A549 (cell line): ENCODE measurements at regions not wholly inside any gene's neighbourhood (a gene's known extent, or its start where the extent isn't known, plus 50 kb on each side); places are given as distances from the start of the nearest gene placed in this dataset.

Source experiments
- BHLHE40 ChIP-seq: IDR thresholded peaks from 2 replicates; pipeline ENCODE4 v1.6.1; 2012; ENCODE audit warnings: low read depth, low read length, inconsistent platforms
- CBX8 ChIP-seq: fragments of 200-600 bp; sonication (generic); IDR thresholded peaks from 2 replicates; pipeline ENCODE4 v1.6.1; 2016
- EP300 ChIP-seq, 2 experiments: fragments of >200 bp; sonication (Bioruptor Twin); formaldehyde crosslinking; IDR thresholded peaks; 2 replicates in 1 of 2; 3 replicates in 1 of 2; pipeline ENCODE4 v1.6.1; 2016 to 2017
- MAZ ChIP-seq: fragments of 150-350 bp; IDR thresholded peaks from 2 replicates; pipeline ENCODE4 v1.6.1; 2014; ENCODE audit warnings: antibody characterized with exemption, low read depth, low read length, borderline replicate concordance
- MYC ChIP-seq: IDR thresholded peaks from 2 replicates; pipeline ENCODE4 v1.6.1; 2012; ENCODE audit warnings: mild to moderate bottlenecking, inconsistent platforms, low read length, improper control_type of control experiment, borderline replicate concordance
- POLR2A ChIP-seq: IDR thresholded peaks from 2 replicates; pipeline ENCODE4 v1.6.1; 2012; ENCODE audit warnings: mild to moderate bottlenecking, low read length
- TP53 ChIP-seq: fragments of 250-450 bp; sonication (Bioruptor Pico); IDR thresholded peaks from 2 replicates; pipeline ENCODE4 v1.5.0; 2021; ENCODE audit warnings: mild to moderate bottlenecking, moderate library complexity
- TF ChIP-seq, protein P1 (sequence below): fragments of >200 bp; sonication (Bioruptor Twin); formaldehyde crosslinking; IDR thresholded peaks from 3 replicates; pipeline ENCODE4 v1.5.1; 2016

- TF ChIP-seq, protein P1, sequence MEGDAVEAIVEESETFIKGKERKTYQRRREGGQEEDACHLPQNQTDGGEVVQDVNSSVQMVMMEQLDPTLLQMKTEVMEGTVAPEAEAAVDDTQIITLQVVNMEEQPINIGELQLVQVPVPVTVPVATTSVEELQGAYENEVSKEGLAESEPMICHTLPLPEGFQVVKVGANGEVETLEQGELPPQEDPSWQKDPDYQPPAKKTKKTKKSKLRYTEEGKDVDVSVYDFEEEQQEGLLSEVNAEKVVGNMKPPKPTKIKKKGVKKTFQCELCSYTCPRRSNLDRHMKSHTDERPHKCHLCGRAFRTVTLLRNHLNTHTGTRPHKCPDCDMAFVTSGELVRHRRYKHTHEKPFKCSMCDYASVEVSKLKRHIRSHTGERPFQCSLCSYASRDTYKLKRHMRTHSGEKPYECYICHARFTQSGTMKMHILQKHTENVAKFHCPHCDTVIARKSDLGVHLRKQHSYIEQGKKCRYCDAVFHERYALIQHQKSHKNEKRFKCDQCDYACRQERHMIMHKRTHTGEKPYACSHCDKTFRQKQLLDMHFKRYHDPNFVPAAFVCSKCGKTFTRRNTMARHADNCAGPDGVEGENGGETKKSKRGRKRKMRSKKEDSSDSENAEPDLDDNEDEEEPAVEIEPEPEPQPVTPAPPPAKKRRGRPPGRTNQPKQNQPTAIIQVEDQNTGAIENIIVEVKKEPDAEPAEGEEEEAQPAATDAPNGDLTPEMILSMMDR = no peak
- no peak for TF ChIP-seq MYC
- no peak for TF ChIP-seq BHLHE40
- no peak for TF ChIP-seq POLR2A
- no peak for TF ChIP-seq TP53 (CRISPR knock-in tag)
- no peak for TF ChIP-seq CBX8
- TF ChIP-seq EP300 (IDR thresholded peaks at IDR 0.05) = no peak
- TF ChIP-seq MAZ = no peak
These were observed 196.3 kb downstream of the CTTN start for GRCh38 chr11:70594606-70595005.
